Stimulated activated CD4-positive, alpha-beta T cell treated with anti-CD3 and anti-CD28 coated beads, TNF-alpha, amount 100 ng/mL, for 24 hours (primary cell): ENCODE measurements at regions not wholly inside any gene's neighbourhood (a gene's known extent, or its start where the extent isn't known, plus 50 kb on each side); places are given as distances from the start of the nearest gene placed in this dataset.

Experiments
- DNase-seq, 3 experiments: peaks; one replicate each; pipeline ENCODE4 v3.0.0-alpha.2; 2020; ENCODE audit warnings: low read depth in 3 of 3

DNA sequence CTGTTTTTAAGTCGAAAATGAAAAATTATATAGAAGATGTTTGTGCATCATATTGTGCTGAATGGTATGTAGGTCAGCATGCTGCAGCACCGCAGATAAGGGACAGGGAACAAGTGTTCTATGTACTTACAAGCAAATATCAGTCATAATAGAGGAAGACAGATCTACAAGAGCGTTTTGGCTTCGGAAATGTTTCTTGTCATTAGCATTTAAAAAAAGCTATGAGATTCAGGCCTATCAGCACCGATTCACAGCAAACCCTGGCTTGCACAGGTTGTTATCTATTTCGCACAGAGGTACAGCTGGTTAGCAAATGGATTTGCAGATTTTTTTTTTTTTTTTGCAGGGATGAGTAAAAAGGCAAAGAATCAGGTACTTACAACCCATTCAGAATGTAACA lies 204.2 kb upstream of the TBC1D5 start:
- DNase-seq = no peak

GRCh38 chr3:17945799-17946399 lies 203.5 kb upstream of the TBC1D5 start:
- no peak for DNase-seq

DNA sequence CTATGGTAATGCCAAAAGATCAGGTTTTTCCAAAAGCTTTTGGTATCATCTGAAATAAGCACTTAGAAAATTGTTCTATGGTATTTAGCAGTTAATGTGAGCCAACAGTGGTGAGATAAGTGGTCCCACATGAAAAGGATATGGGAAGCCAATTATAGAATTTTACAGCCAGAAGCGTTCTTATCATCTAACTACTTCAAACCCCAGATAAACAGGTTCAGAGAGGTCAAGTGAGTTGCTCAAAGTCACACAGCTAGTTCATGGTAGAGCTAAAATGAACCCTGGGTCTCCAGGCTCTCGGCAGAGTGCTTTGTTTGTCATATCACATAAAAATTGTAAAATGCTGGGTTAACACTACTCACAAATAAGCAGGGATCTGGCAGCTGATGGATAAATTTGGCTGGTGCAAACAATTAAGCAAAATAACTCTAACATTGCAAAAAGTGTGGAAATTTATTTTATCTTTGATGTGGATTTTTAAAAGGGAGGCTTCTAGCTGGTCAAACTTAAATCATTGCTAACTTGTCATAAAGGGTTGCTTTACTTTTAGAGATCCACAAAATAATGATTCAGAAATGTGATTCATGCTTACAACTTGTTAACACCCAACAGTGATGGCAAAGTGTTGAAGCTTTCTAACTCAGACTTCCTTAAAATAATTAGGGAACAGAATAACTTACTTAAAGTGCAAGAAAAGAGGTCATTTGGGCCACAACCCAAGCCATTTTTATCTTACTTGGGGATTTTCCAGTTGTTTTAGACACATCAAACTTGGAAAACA lies 202.8 kb upstream of the TBC1D5 start:
- DNase-seq = no peak

DNA sequence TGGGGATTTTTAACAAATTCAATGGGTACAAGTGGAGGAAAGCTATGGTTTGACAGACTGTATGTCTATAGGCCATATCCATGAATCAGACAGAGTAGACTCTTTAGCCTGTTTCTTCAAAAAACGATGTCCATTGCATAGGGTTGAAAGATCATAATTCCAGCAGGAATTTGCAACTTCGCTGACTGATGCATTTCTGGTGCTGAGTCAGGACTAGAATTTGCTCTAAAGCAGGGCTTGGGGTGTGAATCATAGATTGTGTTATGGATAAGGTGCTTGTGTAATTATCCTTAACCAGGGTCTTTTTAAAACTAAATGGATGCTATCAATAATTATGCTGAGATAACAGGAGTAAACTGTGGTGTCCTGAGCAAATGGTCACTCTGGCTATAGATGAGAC lies 200.4 kb upstream of the TBC1D5 start:
- no peak for DNase-seq

- DNase-seq = no peak
Observed at GRCh38 chr3:17941766-17942165, 199.3 kb upstream of the TBC1D5 start.

DNA sequence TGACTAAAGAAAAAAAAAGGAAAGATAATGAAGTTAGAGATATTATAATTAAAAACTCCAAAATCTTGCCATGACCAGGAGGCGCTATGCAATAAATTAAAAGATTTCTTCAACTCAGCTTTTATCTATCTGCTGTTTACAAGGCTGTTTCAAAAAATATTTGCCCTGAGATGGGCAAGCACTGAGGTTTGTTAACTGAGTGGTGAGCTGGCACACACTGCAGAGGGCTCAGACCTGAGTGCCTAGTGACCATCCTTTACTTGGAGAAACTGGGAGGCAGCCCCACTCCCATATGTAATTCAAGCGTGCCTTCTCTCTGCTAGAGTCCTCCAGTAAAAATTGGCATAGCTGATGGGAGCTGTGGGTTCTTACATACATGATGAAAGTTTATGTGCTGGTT lies 198.7 kb upstream of the TBC1D5 start:
- no peak for DNase-seq

- no peak for DNase-seq
Observed at GRCh38 chr3:17939157-17939556, 196.7 kb upstream of the TBC1D5 start.

- DNase-seq = no peak
Observed at GRCh38 chr3:17938313-17938712, 195.9 kb upstream of the TBC1D5 start.

GRCh38 chr3:17936736-17937480 lies 194.5 kb upstream of the TBC1D5 start:
- no peak for DNase-seq

DNA sequence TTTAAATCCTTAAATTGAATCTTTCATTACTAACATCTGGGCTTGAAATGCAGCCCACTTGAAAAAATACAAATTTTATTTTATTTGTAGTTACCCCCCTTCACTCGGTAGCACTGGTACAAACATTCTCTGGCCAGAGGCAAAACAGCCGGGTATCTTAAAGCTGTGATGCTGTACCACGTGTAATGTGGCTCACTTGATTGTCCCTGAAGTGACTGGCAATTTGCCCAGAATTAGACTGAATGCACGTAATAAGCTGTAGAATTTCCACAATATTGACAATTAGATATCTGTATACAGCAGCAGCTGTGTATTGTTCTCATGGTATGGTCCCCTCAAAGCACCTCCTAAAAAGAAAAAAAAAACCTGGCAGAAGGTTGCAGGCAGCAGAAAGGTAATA lies 192.8 kb upstream of the TBC1D5 start:
- no peak for DNase-seq

DNA sequence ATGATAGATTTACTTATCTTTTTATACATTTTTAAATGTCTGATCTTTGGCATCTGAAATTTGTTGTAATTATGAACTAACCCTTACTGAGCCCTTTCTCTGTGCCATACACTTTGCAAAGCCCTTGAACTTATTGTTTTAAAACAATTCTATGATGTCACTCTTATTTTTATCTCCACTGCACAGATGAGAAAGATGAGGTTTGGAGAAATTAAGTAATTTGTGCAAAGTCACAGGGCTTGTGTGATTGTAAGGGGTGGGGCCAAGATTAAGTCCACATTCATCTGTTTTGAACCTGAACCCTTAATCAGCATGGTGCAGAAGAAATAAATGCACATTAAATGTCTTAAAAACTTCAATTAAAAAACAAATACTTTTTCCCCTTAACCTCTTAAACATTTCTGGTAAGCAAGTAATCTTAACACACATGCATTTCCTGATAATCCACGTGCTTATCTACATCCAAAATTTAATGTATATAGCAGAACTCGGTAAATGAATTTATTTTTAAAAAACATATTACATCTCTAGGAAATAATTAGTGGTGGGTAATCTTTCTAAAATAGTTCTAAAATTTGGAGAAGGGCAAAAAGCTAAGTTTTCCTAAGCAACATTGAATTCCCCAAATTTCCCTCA lies 189.8 kb upstream of the TBC1D5 start:
- no peak for DNase-seq

- DNase-seq = no peak
Observed at GRCh38 chr3:17931131-17931530, 188.7 kb upstream of the TBC1D5 start.

GRCh38 chr3:17928502-17929145 lies 186.2 kb upstream of the TBC1D5 start:
- DNase-seq = no peak

- DNase-seq = no peak
Observed at GRCh38 chr3:17927036-17927435, 184.6 kb upstream of the TBC1D5 start.

DNA sequence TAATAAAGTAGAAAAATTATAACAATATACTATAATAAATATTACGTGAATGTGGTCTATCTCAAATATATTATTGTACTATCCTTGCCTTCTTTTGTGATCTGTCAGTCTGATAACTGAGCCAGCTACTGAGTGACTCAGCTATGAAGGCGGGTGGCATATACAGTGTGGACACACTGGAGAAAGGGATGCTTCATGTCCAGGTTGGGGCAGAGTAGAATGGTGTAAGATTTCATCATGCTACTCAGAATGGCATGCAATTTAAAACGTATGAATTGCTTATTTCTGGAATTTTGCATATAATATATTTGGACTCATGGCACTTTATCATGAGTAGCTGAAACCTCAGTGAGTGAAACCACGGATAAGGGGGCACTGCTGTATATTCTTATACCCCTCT lies 172.9 kb upstream of the TBC1D5 start:
- DNase-seq = no peak

GRCh38 chr3:17913359-17913758 lies 170.9 kb upstream of the TBC1D5 start:
- no peak for DNase-seq

DNA sequence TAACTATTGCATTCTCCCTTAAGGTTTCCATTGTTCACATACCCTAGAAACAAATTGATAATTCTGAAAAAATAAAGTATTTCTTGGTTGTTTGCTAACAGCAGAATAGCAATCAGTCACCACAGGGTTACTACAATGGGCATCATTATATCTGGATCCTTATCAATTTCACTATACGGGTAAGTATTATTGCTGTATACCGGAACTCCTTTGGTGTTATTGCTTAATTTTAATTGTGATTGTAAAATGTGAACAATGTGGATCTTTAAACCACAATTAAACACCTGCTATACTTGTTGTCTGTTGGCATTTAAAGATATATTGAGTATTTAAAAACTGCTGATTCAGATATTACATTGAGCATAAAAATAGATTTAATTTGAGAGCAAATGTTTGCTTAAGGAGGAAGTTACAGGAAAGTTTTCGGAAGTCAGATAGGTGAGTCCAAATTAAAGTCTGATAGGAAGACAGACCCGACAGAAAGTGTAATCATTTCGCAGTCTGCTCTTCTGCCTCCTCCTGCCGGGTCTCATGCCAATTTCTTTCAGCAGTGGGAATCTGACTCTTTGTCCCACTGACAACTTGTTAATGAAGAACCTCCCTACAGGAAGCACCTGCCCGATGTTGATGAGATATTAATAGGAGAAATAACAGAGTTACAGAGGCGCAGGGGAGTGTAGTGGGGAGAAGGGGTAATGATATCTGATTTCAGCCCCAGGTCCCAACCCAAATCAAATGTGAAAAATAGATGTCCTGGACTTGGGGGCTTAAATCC lies 169.7 kb upstream of the TBC1D5 start:
- no peak for DNase-seq

DNA sequence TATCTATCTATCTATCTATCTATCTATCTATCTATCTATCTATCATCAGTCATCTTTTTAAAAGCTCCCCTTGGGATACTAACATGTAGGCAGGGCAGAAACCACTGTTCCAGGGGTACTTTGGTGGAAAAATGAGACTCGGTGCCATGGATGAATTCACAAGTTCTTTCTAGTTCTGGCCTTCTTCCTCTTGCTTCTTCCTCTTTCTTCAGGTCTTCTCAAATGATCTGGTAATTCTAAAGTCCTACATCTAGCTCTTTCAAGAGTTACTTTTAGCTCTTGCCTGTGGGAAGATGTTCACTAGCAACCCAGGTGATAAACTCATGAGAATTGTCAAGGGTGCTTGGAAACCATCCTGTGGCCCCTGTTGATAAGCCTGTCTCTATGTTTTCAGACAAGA lies 168.5 kb upstream of the TBC1D5 start:
- no peak for DNase-seq

- DNase-seq = no peak
Observed at GRCh38 chr3:17909714-17910113, 167.3 kb upstream of the TBC1D5 start.

DNA sequence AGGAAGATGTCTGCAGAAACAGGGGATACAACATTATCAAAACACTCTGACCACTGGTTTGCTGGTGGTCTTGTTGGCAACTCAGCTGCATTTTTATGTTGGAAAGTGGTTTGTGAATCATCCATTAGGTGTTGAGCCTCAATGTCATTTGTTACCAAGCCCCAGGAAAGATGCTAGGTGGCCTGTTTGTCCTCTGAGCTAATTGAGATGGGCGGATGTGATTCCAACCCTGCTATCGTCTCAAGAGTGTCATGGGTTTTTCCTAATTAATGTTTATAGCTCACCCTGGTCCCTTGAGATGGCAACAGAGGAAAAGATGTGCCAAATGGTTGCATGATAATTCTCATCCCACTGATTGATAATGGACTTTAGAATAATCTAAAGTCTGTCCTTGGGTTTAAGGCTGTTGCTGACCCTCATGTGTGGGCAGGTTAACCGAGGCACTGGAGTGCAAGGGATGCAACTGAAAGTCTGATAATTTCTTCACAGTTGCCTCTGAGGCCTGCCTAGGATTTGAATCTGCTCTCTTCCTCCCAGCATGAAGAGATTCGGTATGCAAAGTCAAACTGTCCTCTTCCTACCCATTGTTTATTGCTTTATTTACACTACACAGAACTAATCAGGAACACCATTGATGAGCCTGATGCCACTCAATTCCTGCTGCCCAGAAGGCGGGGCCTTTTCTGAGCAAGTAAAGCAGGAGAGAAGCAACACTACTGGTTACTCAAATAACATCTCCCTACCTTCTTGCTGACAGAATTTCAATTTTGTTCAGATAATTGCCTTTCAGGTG lies 166.2 kb upstream of the TBC1D5 start:
- no peak for DNase-seq
